Islet precursor cell (in vitro differentiated cells): ENCODE measurements at regions not wholly inside any gene's neighbourhood (a gene's known extent, or its start where the extent isn't known, plus 50 kb on each side); places are given as distances from the start of the nearest gene placed in this dataset.
A peak's percentile ranks its signal among the peaks of the same experiment; 100 is the strongest.
"Not testable (repeated sequence)": the region's sequence is repeated elsewhere in the genome, so short reads cannot be mapped to it uniquely, and the experiment has no call there.

Experiments
- DNase-seq: peaks from one replicate; pipeline ENCODE4 v3.0.0-alpha.2; 2018

DNA sequence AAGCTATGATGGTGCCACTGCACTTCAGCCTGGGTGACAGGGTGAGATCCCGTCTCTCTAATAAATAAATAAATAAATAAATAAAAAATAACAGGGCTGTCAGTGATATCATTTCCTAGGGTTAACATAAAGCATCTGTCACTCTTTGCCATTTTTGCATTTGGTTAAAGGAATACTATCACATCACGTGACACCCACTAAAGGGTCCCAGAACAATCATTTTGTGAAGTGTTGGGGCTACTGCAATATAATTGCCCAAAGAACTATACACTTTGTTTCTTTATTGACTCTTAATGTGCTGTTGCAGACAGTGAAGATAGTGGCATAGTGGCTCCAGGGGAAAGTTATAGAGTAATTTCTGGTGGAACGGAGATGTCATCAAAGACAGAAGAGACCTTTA is 176.5 kb upstream of the MMS22L start:
- DNase-seq, result no peak

- no peak for DNase-seq
Observed at GRCh38 chr6:97459986-97460385, 177.0 kb upstream of the MMS22L start.

- DNase-seq, result no peak
Observed at GRCh38 chr6:97460394-97461080, 177.5 kb upstream of the MMS22L start.

DNA sequence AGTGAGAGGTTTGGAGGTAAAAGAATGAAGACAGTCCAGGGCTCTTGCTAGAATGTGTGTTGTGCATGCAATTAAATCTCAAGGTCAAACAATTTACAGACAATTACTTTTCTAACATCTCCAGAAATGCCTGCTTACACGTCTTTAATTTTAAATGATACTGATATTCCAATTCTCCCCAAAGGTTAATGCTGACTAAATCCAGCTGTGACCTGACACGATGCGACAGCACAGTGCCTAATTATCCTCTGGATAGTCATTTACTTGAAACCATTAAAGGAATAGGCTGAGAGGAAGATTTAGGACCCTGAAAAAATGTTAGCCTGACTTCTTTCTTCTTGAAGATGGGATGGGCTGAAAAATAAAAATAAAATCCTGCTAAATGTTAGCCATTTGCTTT is 178.2 kb upstream of the MMS22L start:
- DNase-seq, result no peak

DNA sequence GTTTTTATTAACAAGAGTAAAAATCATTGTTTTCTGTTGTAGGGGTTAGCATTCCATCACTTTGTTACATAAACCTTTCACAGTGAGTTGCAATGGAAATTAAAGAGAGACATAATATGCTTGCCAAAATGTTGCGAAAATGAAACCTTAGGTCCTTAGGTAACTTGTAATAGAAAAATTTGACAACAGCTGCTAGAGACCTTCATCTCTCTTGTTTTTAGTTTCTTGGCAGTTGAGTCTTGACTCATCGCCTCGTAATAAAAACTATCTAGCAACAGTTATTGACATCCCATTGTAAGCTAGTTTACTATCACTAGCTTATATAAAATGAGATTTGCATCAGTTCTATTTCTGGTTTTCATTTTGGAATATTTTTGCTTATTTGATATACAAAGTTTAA is 179.0 kb upstream of the MMS22L start:
- no peak for DNase-seq

- DNase-seq, result no peak
Observed at GRCh38 chr6:97462938-97463598, 180.1 kb upstream of the MMS22L start.

- DNase-seq, result no peak
Observed at GRCh38 chr6:97465877-97466561, 183.0 kb upstream of the MMS22L start.

DNA sequence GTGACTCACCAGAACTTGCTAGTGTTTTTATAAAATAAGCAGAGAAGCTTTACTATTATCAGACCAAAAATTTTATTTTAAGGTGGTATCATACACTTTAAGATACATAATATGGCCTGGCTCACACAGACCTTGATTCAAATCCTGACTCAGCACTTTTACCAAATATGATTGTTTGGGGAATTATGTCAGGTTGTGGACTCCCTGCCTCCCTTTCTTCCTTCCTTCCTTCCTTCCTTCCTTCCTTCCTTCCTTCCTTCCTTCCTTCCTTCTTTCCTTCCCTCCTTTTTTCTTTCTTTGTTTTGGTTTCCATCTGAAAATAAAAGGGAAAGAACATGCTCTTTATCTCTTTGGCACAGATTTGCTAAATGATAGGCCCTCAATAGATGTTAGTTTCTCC is 186.0 kb upstream of the MMS22L start:
- no peak for DNase-seq

DNA sequence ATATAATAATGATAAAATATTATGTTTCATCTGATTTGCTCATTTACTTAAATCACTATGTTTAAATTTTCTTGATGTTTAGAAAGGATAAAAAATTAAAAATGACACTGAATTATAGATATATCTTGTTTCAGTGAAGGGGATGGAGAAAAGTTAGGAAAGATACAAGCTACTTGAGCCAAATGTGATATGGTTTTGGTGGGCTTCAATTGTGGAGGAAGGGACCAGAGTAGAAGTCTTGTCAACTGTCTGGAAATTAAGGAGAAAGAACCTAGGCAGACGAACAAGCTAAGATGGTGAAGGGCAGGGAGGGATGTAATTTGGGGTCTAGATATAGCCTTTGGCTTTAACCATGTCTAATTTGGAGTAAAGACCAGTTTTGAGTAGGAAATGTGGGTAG is 186.4 kb upstream of the MMS22L start:
- DNase-seq, result no peak

- no peak for DNase-seq
Observed at GRCh38 chr6:97470322-97470721, 187.3 kb upstream of the MMS22L start.

GRCh38 chr6:97473979-97474378 is 191.0 kb upstream of the MMS22L start:
- DNase-seq, result no peak

GRCh38 chr6:97497713-97498331 is 214.8 kb upstream of the MMS22L start:
- peak; percentile 75 for DNase-seq

- DNase-seq, result no peak
Observed at GRCh38 chr6:97501853-97502252, 218.8 kb upstream of the MMS22L start.

- DNase-seq, result no peak
Observed at GRCh38 chr6:97508646-97509045, 225.6 kb upstream of the MMS22L start.

DNA sequence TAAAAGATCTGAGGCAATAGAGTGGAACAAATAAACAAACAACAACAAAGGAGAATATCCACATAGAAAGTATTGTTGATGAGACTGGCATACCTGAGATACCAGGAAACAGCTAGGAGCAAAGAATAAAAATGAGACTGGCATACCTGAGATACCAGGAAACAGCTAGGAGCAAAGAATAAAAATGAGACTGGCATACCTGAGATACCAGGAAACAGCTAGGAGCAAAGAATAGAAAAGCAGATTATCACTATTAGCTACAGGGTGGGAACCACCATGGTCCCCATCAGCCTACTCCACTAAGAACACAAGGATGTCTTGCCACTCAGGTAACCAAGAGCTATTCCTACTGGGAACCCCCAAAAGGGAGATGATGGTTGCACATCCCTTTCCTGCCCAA is 230.2 kb upstream of the MMS22L start:
- not testable (repeated sequence) for DNase-seq

DNA sequence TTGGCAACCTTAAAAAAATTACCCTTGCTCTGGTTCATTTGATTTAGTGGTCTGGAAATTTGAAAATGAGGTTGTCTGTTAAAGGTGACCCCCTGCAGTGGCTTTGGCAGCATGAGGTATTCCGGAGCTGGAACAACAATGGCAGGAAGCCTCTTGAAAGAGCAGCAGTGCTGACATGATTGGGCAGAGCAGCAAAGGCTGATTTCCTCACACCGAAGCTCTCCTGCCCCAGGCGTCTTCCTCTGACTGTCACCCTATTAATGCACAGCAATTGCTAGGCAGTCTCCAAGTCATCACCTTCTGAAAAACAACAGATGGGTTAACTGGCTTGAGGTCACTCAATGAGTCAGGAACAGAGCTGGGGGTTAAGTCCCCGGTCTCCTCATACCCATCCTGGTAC is 241.8 kb upstream of the MMS22L start:
- peak; percentile 97 for DNase-seq

GRCh38 chr6:97535800-97536199 is 252.8 kb upstream of the MMS22L start:
- DNase-seq, result no peak

GRCh38 chr6:97548354-97548753 is 265.3 kb upstream of the MMS22L start:
- no peak for DNase-seq

- no peak for DNase-seq
Observed at GRCh38 chr6:97557355-97557754, 274.3 kb upstream of the MMS22L start.

- DNase-seq, result no peak
Observed at GRCh38 chr6:97563529-97563928, 280.5 kb upstream of the MMS22L start.

- no peak for DNase-seq
Observed at GRCh38 chr6:97572943-97573342, 289.9 kb upstream of the MMS22L start.

- DNase-seq, result no peak
Observed at GRCh38 chr6:97586344-97586743, 303.3 kb upstream of the MMS22L start.

DNA sequence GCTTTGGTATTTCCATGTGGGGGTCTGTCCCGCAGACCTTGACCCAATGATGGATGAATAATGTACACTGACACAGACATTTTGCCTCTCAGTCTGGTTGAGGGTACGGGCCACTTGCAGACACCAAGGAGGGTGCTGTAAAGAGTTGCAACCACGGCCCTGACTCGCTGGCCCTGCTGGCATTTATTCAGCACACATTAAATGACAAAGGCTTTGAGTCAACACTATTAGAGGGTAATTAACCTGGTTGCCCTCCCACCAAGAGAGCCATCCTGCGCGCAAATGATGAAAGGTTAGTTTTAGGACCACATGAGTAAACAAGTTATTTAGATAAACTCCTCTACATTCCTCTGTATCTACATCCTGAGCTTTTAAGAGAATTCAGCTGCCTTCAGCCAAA is 308.9 kb upstream of the MMS22L start:
- peak; percentile 53 for DNase-seq

GRCh38 chr6:97594844-97595243 is 311.8 kb upstream of the MMS22L start:
- no peak for DNase-seq
